ENCODE measurements at regions not wholly inside any gene's neighbourhood (a gene's known extent, or its start where the extent isn't known, plus 50 kb on each side); places are given as distances from the start of the nearest gene placed in this dataset.

- ATAC-seq (ENCODE audit: low FRiP score) (no peak), DNase-seq (ENCODE audit: low spot score) (no peak)
- no peak for TF ChIP-seq CTCF (IDR thresholded peaks at IDR 0.05)
Measured at GRCh38 chr17:34456121-34456520, 93.1 kb upstream of the CCL1 start.

- no peak for TF ChIP-seq CTCF (IDR thresholded peaks at IDR 0.05)
- ATAC-seq (ENCODE audit: low FRiP score) = no peak
- no peak for DNase-seq (ENCODE audit: low spot score)
Measured at GRCh38 chr17:34452769-34453168, 89.7 kb upstream of the CCL1 start.

GRCh38 chr17:34451313-34451712 lies 88.3 kb upstream of the CCL1 start:
- TF ChIP-seq CTCF (IDR thresholded peaks at IDR 0.05) = no peak
- ATAC-seq (ENCODE audit: low FRiP score) (no peak), DNase-seq (ENCODE audit: low spot score) (no peak)

GRCh38 chr17:34447406-34447805 lies 84.4 kb upstream of the CCL1 start:
- no peak for ATAC-seq (ENCODE audit: low FRiP score)
- no peak for TF ChIP-seq CTCF (IDR thresholded peaks at IDR 0.05)
- no peak for DNase-seq (ENCODE audit: low spot score)

GRCh38 chr17:34445101-34445500 lies 82.1 kb upstream of the CCL1 start:
- no peak for ATAC-seq (ENCODE audit: low FRiP score)
- DNase-seq (ENCODE audit: low spot score) = no peak
- no peak for TF ChIP-seq CTCF (IDR thresholded peaks at IDR 0.05)

- DNase-seq (ENCODE audit: low spot score) (no peak), ATAC-seq (ENCODE audit: low FRiP score) (no peak)
- TF ChIP-seq CTCF (IDR thresholded peaks at IDR 0.05) = no peak
Measured at GRCh38 chr17:34443619-34444469, 80.8 kb upstream of the CCL1 start.
